ENCODE measurements at regions not wholly inside any gene's neighbourhood (a gene's known extent, or its start where the extent isn't known, plus 50 kb on each side); places are given as distances from the start of the nearest gene placed in this dataset.

DNA sequence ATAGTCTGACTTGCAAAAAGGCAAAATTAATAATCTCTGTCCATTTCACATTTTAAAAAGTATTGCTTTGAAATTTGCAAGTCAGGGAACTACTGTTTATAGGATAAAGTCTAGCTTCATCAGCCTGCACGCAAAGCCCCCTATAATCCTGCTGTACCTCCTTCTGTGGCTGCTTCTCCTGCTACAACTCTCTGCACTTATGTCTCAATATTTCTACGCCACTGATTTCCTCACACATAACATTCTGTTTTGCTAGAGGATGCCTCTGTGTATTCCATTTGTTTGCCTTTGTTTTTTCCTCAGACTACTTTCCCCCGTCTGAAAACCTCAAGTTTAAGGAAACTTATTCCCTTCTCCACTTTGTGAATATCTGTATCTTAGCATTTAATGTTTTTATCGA lies 389.9 kb downstream of the RFC3 start:
- TF ChIP-seq, protein P1, sequence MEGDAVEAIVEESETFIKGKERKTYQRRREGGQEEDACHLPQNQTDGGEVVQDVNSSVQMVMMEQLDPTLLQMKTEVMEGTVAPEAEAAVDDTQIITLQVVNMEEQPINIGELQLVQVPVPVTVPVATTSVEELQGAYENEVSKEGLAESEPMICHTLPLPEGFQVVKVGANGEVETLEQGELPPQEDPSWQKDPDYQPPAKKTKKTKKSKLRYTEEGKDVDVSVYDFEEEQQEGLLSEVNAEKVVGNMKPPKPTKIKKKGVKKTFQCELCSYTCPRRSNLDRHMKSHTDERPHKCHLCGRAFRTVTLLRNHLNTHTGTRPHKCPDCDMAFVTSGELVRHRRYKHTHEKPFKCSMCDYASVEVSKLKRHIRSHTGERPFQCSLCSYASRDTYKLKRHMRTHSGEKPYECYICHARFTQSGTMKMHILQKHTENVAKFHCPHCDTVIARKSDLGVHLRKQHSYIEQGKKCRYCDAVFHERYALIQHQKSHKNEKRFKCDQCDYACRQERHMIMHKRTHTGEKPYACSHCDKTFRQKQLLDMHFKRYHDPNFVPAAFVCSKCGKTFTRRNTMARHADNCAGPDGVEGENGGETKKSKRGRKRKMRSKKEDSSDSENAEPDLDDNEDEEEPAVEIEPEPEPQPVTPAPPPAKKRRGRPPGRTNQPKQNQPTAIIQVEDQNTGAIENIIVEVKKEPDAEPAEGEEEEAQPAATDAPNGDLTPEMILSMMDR (conservative IDR thresholded peaks at IDR 0.05; ENCODE audit: low read depth, low read length), result no peak
- TF ChIP-seq POLR2A (IDR thresholded peaks at IDR 0.05; ENCODE audit: low read depth, low read length) (no peak), MXI1 (IDR thresholded peaks at IDR 0.05; ENCODE audit: borderline replicate concordance, low read depth, low read length) (no peak), RCOR1 (IDR thresholded peaks at IDR 0.05; ENCODE audit: insufficient replicate concordance, low read length) (no peak)
- TF ChIP-seq, protein P2, sequence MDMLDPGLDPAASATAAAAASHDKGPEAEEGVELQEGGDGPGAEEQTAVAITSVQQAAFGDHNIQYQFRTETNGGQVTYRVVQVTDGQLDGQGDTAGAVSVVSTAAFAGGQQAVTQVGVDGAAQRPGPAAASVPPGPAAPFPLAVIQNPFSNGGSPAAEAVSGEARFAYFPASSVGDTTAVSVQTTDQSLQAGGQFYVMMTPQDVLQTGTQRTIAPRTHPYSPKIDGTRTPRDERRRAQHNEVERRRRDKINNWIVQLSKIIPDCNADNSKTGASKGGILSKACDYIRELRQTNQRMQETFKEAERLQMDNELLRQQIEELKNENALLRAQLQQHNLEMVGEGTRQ (IDR thresholded peaks at IDR 0.05; ENCODE audit: low read depth, low read length), result no peak

All from IMR-90 (cell line).